NCI-H1694 (cell line): ENCODE measurements at regions not wholly inside any gene's neighbourhood (a gene's known extent, or its start where the extent isn't known, plus 50 kb on each side); places are given as distances from the start of the nearest gene placed in this dataset.
"Not testable (repeated sequence)": the region's sequence is repeated elsewhere in the genome, so short reads cannot be mapped to it uniquely, and the experiment has no call there.

Source experiments
- DNase-seq: peaks from one replicate; lab custom pipeline; 2025; lab: John Stamatoyannopoulos, UW

GRCh38 chr14:98192946-98193345 is 1079.1 kb downstream of the BCL11B start:
- DNase-seq, result no peak

GRCh38 chr14:98194821-98195220 is 1077.2 kb downstream of the BCL11B start:
- DNase-seq, result no peak

- no peak for DNase-seq
Measured at GRCh38 chr14:98195256-98195655, 1076.7 kb downstream of the BCL11B start.

- DNase-seq, result no peak
Measured at GRCh38 chr14:98197933-98198332, 1074.1 kb downstream of the BCL11B start.

GRCh38 chr14:98198385-98198784 is 1073.6 kb downstream of the BCL11B start:
- DNase-seq, result no peak

GRCh38 chr14:98200601-98201000 is 1071.4 kb downstream of the BCL11B start:
- no peak for DNase-seq

GRCh38 chr14:98203421-98203820 is 1068.6 kb downstream of the BCL11B start:
- no peak for DNase-seq

GRCh38 chr14:98204139-98204538 is 1067.9 kb downstream of the BCL11B start:
- no peak for DNase-seq

- no peak for DNase-seq
Measured at GRCh38 chr14:98207415-98207814, 1064.6 kb downstream of the BCL11B start.

GRCh38 chr14:98208211-98208611 is 1063.8 kb downstream of the BCL11B start:
- no peak for DNase-seq

- no peak for DNase-seq
Measured at GRCh38 chr14:98208943-98209342, 1063.1 kb downstream of the BCL11B start.

- DNase-seq, result no peak
Measured at GRCh38 chr14:98210045-98210672, 1061.8 kb downstream of the BCL11B start.

GRCh38 chr14:98217530-98217929 is 1054.5 kb downstream of the BCL11B start:
- DNase-seq, result no peak

- DNase-seq, result no peak
Measured at GRCh38 chr14:98218218-98218617, 1053.8 kb downstream of the BCL11B start.

GRCh38 chr14:98219638-98220037 is 1052.4 kb downstream of the BCL11B start:
- DNase-seq, result no peak

- no peak for DNase-seq
Measured at GRCh38 chr14:98223106-98223505, 1048.9 kb downstream of the BCL11B start.

- DNase-seq, result not testable (repeated sequence)
Measured at GRCh38 chr14:98223710-98224109, 1048.3 kb downstream of the BCL11B start.

- no peak for DNase-seq
Measured at GRCh38 chr14:98226411-98226810, 1045.6 kb downstream of the BCL11B start.

GRCh38 chr14:98227000-98227726 is 1044.8 kb downstream of the BCL11B start:
- DNase-seq, result no peak

- DNase-seq, result no peak
Measured at GRCh38 chr14:98227727-98228111, 1044.3 kb downstream of the BCL11B start.

- no peak for DNase-seq
Measured at GRCh38 chr14:98229656-98230366, 1042.2 kb downstream of the BCL11B start.

GRCh38 chr14:98230411-98230810 is 1041.6 kb downstream of the BCL11B start:
- DNase-seq, result no peak

GRCh38 chr14:98231210-98231609 is 1040.8 kb downstream of the BCL11B start:
- no peak for DNase-seq
